ENCODE measurements at regions not wholly inside any gene's neighbourhood (a gene's known extent, or its start where the extent isn't known, plus 50 kb on each side); places are given as distances from the start of the nearest gene placed in this dataset.

DNA sequence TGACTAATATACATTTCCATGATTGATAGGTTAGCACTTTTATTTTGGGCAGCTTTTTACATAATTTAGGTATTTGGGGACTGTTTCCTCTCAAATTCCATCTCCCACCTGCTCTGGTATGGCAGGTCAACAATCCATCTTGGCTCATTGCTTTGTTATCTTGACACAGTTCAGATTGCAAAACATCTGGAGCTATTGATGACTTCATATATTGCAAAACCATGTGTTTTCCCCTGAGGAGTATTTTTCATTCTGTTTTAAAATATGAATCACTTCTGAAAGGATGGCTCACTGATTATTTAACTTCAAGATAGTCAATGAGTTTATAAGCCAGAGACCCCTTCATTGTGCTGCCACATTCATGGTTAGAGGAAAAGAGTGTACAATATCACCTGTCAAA, 1206.0 kb upstream of the C9orf72 start:
- FAIRE-seq = no peak
- in situ Hi-C loops (cut with MboI) = no loop called here
- POLR2A ChIA-PET = no interaction called here
- TF ChIP-seq, protein P1, sequence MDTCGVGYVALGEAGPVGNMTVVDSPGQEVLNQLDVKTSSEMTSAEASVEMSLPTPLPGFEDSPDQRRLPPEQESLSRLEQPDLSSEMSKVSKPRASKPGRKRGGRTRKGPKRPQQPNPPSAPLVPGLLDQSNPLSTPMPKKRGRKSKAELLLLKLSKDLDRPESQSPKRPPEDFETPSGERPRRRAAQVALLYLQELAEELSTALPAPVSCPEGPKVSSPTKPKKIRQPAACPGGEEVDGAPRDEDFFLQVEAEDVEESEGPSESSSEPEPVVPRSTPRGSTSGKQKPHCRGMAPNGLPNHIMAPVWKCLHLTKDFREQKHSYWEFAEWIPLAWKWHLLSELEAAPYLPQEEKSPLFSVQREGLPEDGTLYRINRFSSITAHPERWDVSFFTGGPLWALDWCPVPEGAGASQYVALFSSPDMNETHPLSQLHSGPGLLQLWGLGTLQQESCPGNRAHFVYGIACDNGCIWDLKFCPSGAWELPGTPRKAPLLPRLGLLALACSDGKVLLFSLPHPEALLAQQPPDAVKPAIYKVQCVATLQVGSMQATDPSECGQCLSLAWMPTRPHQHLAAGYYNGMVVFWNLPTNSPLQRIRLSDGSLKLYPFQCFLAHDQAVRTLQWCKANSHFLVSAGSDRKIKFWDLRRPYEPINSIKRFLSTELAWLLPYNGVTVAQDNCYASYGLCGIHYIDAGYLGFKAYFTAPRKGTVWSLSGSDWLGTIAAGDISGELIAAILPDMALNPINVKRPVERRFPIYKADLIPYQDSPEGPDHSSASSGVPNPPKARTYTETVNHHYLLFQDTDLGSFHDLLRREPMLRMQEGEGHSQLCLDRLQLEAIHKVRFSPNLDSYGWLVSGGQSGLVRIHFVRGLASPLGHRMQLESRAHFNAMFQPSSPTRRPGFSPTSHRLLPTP (IDR thresholded peaks at IDR 0.05; ENCODE audit: borderline replicate concordance, extremely low read depth, insufficient read length) = no peak
- TF ChIP-seq NCOA6 (IDR thresholded peaks at IDR 0.05) (no peak), SIRT6 (IDR thresholded peaks at IDR 0.05; ENCODE audit: low read depth, low read length) (no peak), KAT2B (IDR thresholded peaks at IDR 0.05; ENCODE audit: low read depth, low read length) (no peak), POLR2AphosphoS2 (IDR thresholded peaks at IDR 0.05; ENCODE audit: low read length) (no peak), HDGF (IDR thresholded peaks at IDR 0.05) (no peak), HSF4 (CRISPR knock-in tag; IDR thresholded peaks at IDR 0.05; ENCODE audit: borderline replicate concordance) (no peak), KLF1 (tag; IDR thresholded peaks at IDR 0.05) (no peak), MEF2D (tag; conservative IDR thresholded peaks at IDR 0.05; ENCODE audit: low read depth) (no peak), ESRRB (CRISPR knock-in tag; IDR thresholded peaks at IDR 0.05; ENCODE audit: borderline replicate concordance) (no peak)
- TF ChIP-seq, protein P2, sequence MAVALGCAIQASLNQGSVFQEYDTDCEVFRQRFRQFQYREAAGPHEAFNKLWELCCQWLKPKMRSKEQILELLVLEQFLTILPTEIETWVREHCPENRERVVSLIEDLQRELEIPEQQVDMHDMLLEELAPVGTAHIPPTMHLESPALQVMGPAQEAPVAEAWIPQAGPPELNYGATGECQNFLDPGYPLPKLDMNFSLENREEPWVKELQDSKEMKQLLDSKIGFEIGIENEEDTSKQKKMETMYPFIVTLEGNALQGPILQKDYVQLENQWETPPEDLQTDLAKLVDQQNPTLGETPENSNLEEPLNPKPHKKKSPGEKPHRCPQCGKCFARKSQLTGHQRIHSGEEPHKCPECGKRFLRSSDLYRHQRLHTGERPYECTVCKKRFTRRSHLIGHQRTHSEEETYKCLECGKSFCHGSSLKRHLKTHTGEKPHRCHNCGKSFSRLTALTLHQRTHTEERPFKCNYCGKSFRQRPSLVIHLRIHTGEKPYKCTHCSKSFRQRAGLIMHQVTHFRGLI (CRISPR knock-in tag; IDR thresholded peaks at IDR 0.05) = no peak
- TF ChIP-seq, protein P3, sequence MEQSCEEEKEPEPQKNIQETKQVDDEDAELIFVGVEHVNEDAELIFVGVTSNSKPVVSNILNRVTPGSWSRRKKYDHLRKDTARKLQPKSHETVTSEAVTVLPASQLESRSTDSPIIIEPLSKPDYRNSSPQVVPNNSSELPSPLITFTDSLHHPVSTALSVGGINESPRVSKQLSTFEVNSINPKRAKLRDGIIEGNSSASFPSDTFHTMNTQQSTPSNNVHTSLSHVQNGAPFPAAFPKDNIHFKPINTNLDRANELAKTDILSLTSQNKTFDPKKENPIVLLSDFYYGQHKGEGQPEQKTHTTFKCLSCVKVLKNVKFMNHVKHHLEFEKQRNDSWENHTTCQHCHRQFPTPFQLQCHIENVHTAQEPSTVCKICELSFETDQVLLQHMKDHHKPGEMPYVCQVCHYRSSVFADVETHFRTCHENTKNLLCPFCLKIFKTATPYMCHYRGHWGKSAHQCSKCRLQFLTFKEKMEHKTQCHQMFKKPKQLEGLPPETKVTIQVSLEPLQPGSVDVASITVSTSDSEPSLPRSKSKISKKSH (CRISPR knock-in tag; IDR thresholded peaks at IDR 0.05) = no peak
- TF ChIP-seq, protein P4, sequence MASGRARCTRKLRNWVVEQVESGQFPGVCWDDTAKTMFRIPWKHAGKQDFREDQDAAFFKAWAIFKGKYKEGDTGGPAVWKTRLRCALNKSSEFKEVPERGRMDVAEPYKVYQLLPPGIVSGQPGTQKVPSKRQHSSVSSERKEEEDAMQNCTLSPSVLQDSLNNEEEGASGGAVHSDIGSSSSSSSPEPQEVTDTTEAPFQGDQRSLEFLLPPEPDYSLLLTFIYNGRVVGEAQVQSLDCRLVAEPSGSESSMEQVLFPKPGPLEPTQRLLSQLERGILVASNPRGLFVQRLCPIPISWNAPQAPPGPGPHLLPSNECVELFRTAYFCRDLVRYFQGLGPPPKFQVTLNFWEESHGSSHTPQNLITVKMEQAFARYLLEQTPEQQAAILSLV (tag; IDR thresholded peaks at IDR 0.05) = no peak
- TF ChIP-seq, protein P5, sequence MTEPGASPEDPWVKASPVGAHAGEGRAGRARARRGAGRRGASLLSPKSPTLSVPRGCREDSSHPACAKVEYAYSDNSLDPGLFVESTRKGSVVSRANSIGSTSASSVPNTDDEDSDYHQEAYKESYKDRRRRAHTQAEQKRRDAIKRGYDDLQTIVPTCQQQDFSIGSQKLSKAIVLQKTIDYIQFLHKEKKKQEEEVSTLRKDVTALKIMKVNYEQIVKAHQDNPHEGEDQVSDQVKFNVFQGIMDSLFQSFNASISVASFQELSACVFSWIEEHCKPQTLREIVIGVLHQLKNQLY (CRISPR knock-in tag; conservative IDR thresholded peaks at IDR 0.05) = no peak

More for the DNA sequence above, 1206.0 kb upstream of the C9orf72 start:
- CTCF ChIA-PET (ENCODE audit: low intra/inter-chr PET ratio) = no interaction called here
- H3K9ac ChIP-seq (ENCODE audit: insufficient read depth in 1 of 2, low read depth in 2 of 2, low read length in 2 of 2) = no peak overlapping the region
- H3K36me3 ChIP-seq (ENCODE audit: control insufficient read depth, insufficient read depth, low read length) = no peaks in the 10 kb centered on the region
- H4K20me1 ChIP-seq (replicated peaks; ENCODE audit: control insufficient read depth, insufficient read depth, low read length) = no peaks in the 10 kb centered on the region
- H2AFZ ChIP-seq (ENCODE audit: low read depth, low read length) = no peak overlapping the region
- intact Hi-C loops (cut with micrococcal nuclease) = no loop called here
- DNase-seq (ENCODE audit: extremely low read depth in 1 of 4, low spot score in 3 of 4) (no peak), ATAC-seq (no peak)
- BruUV-seq (replicated peaks) = no TSS peak
- no peak overlapping the region for H3K4me3 ChIP-seq
- no peaks in the 10 kb centered on the region for H3K79me2 ChIP-seq (ENCODE audit: control insufficient read depth, insufficient read depth, low read length)
- H3K4me2 ChIP-seq (ENCODE audit: insufficient read depth, low read length) = no peak overlapping the region
- H3K9me3 ChIP-seq (replicated peaks; ENCODE audit: control insufficient read depth, insufficient read depth, low read depth, low read length) = no peaks in the 10 kb centered on the region
- no peak overlapping the region for H3K27ac ChIP-seq (ENCODE audit: extremely low read depth, low read depth, low read length)
- no peaks in the 10 kb centered on the region for H3K9me1 ChIP-seq (ENCODE audit: control insufficient read depth, insufficient read depth, low read length)
- H3K27me3 ChIP-seq (ENCODE audit: control insufficient read depth in 2 of 2, insufficient read depth in 2 of 2, low read length in 2 of 2) = no peaks in the 10 kb centered on the region
- no peaks in the 10 kb centered on the region for H3K4me1 ChIP-seq (replicated peaks in 1 of 2; ENCODE audit: control insufficient read depth in 2 of 2, insufficient read depth in 2 of 2, low read length in 2 of 2)

Measured in K562 (cell line).